Suppressor macrophage (primary cell): ENCODE measurements at regions not wholly inside any gene's neighbourhood (a gene's known extent, or its start where the extent isn't known, plus 50 kb on each side); places are given as distances from the start of the nearest gene placed in this dataset.
"Not testable (repeated sequence)": the region's sequence is repeated elsewhere in the genome, so short reads cannot be mapped to it uniquely, and the experiment has no call there.

ENCODE experiments used
- DNase-seq, 4 experiments: peaks; one replicate each; pipeline ENCODE4 v3.0.0-alpha.2; 2020 to 2022

DNA sequence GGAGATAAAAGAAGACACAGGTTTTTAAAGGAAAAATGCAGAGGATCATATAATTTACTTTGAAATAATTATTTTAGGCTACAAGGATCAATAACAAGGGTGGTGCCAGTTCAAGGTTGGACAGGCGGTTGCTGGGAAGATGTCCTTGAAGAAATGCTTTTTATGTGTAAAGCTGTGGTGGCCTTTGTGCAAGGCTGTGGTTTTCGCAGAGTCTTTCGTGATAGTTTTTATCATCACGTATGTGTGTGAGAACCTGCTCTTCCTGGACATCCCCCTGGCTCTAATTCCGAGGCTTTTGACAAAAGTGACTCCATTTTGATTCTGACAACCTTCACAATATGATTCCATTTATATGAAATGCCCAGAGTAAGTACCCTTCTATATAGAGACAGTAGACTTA is 85.8 kb upstream of the COG2 start:
- no peak for DNase-seq

DNA sequence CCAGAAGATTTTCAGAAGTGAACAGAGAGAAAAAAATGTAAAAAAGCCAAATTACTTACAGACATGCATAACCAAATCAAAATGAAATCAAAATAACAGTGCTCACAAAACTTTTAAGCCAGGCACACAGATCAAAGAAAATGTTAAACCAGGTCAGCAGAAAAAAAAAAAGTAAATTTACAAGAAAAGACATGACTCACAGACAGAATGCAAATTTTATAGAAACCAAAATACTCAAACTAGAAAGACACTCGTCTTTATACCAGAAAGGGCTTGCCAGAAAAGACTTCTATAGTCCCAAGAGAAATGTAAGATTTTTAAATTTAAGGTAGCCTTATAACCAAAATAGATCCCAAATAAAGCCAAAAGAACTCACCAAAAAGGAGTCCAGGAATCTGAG is 86.5 kb upstream of the COG2 start:
- no peak for DNase-seq

- no peak for DNase-seq
Measured at GRCh38 chr1:230552880-230553279, 89.4 kb upstream of the COG2 start.

DNA sequence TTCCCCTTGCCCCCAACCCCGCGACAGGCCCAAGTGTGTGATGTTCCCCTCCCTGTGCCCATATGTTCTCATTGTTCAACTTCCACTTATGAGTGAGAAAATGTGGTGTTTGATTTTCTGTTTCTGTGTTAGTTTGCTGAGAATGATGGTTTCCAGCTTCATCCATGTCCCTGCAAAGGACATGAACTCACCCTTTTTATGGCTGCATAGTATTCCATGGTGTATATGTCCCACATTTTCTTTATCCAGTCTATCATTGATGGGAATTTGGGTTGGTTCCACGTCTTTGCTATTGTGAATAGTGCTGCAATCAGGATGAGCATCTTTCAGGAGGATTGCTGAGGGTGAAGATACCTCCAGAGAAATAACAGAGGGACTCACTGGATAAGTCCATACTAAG is 91.3 kb upstream of the COG2 start:
- DNase-seq = not testable (repeated sequence)

DNA sequence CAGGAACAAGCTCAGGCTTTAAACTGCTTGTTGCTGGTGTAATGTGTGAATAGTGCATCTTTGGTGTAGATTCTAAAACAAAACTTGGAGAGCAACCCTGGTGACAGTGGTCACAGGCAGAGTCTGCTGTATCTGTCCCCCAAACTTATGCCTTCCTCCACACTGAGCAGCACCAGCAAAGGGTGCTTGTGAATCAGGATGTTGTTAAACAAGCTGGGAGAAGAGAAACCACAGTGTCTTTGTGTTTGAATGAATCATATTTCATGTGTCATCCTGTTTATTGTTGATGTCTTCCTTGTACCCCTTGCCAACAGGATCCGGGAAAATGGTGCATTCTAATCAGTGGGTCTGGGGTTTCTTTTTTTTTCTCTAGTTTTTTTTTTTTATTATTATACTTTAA is 91.9 kb upstream of the COG2 start:
- DNase-seq = peak in 2 of 4 experiments; percentile 19 to 35

DNA sequence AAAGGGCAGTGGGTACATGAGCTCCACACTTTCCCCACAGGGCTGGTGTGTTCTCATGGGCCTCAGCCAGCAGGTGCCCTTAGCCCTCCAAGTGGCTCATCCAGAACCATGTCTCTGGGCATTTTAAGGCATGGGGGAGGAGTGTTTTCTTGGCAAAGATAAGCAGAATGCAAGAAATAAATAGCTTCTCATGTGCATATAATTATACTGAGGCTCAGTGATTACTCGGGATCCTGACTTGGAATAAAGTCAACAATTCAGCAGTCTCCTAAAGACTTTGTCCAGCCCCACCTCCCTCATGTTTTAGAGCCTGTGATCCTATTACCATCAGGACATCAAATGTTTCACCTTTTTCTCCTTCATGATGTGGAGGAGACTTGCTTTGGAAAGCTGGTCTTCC is 92.7 kb upstream of the COG2 start:
- no peak for DNase-seq

DNA sequence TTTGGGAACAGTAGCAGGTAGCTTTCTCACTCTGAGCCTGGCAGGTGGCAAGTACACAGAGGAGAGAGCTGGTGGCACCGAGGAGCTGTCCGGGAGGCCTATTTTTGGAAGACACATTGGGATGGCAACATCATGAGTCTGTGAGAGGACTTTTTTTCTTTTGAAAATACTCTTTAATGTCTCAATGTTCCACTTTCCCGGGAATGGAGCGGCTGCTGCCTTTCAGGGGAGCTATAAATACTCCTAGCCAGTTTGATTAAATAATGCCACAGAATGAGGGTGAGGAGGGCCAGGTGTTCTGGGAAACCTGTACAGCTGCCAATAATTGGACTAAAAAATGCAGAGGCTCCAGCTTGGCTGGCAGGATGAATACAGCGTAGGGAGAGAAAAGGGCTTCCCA is 93.3 kb upstream of the COG2 start:
- no peak for DNase-seq

GRCh38 chr1:230548357-230548756 is 93.9 kb upstream of the COG2 start:
- peak in 2 of 4 experiments; percentile 20 to 32 for DNase-seq

GRCh38 chr1:230545181-230545580 is 97.1 kb upstream of the COG2 start:
- DNase-seq = no peak

DNA sequence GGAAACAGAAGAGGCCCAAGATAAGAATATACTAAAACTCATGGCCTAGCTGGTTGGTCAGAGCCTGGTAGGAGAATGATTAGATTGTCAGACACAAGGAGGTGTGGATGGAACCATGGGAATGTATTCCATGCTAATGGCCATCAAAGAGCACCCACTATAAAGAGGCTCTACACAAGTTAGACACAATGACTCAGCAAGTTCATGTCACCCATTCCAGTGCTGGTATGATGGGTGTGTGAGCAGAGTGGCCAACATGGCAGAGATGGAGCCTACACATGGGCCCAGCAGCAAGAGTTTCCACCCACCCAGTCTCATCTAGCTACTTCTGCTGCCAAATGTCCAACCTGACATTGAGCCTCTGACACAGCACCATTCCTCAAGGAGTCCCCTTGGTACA is 97.5 kb upstream of the COG2 start:
- no peak for DNase-seq

GRCh38 chr1:230543085-230543484 is 99.2 kb upstream of the COG2 start:
- no peak for DNase-seq

DNA sequence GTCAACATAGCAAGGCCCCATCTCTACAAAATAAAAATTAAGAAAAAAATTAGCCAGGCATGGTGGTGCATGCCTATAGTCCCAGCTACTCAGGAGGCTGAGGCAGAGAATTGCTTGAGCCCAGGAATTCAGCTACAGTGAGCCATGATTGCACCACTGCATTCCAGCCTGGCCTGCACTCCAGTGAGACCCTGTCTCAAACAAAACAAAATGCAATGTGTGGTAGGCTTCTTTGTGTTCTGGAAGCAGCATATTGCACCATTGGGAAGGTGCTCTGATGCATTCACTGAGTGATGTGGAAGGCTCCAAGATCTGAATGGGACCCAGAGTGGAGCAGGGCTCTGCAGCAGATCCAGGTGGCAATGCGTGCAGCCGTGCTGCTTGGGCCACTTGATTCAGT is 99.6 kb upstream of the COG2 start:
- no peak for DNase-seq

DNA sequence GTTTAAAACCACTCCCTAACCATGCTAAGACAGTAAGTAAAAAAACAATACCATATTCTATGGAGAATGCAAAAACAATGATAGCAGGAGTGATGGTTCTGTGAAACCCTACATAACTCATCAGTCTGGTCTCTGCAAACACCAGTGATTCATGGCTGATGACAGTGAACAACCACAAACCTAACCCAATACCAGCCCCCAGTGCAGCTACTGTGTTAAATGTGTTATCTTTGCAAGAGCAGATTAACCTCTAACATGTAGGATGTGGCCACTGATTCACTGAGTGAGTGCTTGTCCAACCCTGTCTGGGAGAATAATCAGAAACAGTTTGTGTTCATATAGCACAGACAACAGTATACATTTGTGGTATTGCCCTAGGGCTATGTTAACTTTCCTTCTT is 100.2 kb upstream of the COG2 start:
- DNase-seq = no peak

- DNase-seq = no peak
Measured at GRCh38 chr1:230541306-230541705, 101.0 kb upstream of the COG2 start.

DNA sequence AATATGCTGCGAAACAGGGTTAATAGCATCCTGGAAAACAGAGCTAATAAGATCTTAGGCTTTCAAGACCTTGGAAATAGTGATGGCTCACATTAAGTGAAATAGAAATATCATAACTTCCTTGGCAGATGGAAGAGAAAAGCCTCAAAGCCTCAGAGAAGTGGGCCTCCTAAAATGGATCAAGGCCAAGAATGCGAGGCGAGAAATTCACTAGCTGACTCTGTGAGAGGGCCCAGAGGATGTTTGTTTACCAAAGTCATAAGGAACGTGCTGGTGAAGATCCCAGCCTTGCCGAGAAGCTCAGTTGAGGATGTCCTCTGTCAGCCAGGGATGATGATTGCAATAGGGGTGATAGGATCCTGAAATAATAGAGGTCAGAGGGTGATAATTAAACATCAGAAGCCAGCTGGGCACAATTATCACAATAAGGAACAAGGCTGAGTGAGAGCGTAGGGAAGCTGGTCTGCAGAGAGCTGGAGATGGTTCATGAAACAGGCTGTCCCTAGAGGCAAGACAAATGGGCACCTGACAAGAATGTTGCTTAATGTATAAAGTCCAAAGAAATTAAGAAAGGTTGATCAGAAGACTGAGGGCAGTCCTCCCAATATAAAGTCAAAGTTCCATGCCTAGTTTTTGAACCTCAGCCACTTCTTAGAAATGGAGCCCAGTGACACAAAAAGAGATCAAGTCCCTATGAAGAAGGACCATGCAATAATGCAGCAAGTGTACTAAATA is 101.7 kb upstream of the COG2 start:
- no peak for DNase-seq

DNA sequence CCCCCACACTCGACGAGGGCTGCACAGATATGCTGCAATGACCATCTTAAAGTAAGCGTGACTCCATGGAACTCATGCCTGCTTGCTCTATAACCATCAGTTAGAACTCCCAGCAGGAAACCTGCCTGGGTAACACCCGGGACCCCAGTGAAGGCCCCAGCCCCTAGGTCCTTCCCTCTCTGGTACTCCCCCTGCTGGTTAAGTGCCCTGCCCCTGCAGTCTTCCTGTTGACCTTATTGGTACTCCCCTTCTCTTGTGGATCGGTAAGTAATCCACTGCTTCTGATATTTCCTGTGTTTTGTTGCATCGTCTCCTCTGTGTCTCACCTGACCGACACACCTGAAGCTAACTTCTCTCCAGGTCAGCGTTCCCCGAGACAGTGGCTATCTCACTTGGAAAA is 104.8 kb upstream of the COG2 start:
- DNase-seq = no peak

- DNase-seq = no peak
Measured at GRCh38 chr1:230536641-230537155, 105.6 kb upstream of the COG2 start.

- DNase-seq = no peak
Measured at GRCh38 chr1:230534224-230534623, 108.1 kb upstream of the COG2 start.

GRCh38 chr1:230531103-230531502 is 105.0 kb upstream of the PGBD5 start:
- no peak for DNase-seq

DNA sequence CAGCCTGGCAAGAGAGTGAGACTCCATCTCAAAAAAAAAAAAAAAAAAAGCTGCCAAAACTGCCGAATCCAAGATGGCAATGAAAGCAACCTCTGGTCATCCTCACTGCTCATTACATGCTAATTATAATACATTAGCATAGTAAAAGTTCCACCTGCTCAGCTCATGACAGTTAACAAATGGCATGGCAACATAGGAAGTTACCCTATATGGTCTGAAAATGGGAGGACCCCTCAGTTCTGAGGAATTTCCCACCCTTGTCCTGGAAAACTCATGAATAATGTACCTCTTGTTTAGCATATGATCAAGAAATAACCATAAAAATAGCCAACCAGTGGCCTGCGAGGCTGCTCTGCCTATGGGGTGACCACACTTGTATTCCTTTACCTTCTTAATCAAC is 93.1 kb upstream of the PGBD5 start:
- DNase-seq = no peak

DNA sequence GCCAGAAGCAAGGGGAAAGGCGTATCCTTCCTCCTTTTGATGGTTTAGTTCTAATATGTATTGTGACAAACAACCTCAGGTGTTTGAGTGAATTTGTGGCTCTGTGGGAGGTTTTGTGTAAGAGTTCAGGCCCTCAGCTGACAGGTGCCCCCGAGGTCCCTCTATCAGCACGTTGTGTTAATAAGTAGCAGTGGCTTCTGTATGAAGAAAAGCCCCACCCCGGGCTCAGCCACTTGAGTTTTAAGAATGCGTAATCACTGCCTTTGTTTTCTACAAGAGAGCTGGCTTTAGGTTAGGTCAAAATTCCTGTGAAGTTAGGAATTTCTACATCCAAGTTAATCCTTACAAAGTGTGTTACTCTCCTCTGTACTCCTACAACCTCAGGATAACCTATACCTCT is 92.4 kb upstream of the PGBD5 start:
- DNase-seq = no peak

DNA sequence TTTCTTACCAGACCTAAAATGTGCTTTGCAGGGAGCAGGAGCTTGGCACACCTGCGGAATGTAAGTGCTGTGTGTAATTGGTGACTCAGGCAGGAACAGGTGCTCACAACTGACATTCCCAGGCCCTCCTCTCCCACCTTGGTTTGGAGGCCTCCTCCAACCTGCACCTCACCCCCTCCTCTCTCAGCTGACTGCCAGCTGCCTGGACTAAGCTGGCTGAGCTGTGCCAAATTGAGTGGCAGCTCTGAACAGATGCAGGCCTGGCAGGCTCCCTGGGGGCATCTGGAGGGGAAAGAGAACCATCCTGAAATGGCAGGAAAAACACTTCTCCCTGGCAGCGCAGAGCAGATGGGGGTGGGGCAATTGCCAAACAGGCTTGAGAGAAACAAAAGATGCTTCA is 91.7 kb upstream of the PGBD5 start:
- no peak for DNase-seq

- no peak for DNase-seq
Measured at GRCh38 chr1:230517326-230517725, 91.2 kb upstream of the PGBD5 start.

DNA sequence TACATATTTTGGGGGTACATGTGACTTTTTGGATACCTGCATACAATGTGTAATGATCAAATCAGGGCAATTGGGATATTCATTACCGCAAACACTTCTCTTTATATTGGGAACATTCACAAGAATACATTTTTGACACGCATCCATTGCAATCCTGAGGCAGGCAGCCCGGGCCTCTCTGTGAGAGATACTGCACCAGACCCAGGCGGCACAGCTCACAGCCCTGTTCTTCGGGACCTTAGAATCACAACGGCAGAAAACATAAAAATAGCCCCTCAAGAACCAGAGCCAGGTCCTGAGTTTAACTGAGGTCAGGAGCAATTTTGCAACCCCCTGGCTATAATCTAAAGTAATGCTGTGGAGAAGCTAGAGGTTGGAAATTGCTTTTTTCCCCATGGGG is 90.8 kb upstream of the PGBD5 start:
- DNase-seq = no peak
